BLaER1 treated with 17β-estradiol and CSF1 and Interleukin-3, amounts not matched to agents 10 nM and 100 nM (cell line): ENCODE measurements at regions not wholly inside any gene's neighbourhood (a gene's known extent, or its start where the extent isn't known, plus 50 kb on each side); places are given as distances from the start of the nearest gene placed in this dataset.
A peak's percentile ranks its signal among the peaks of the same experiment; 100 is the strongest.

Source experiments
- H3K27ac ChIP-seq, 11 experiments: shearing (Covaris generic); formaldehyde crosslinking; 2 replicates each; pipeline ENCODE4 v1.8.1; 2022
- H3K27me3 ChIP-seq, 11 experiments: shearing (Covaris generic); formaldehyde crosslinking; 2 replicates each; pipeline ENCODE4 v1.8.1; 2022
- H3K36me3 ChIP-seq, 11 experiments: shearing (Covaris generic); formaldehyde crosslinking; 2 replicates each; pipeline ENCODE4 v1.8.1; 2022
- H3K4me1 ChIP-seq, 10 experiments: shearing (Covaris generic); formaldehyde crosslinking; 2 replicates each; pipeline ENCODE4 v1.8.1; 2022
- H3K4me2 ChIP-seq, 11 experiments: shearing (Covaris generic); formaldehyde crosslinking; 2 replicates each; pipeline ENCODE4 v1.8.1; 2022
- H3K4me3 ChIP-seq, 10 experiments: shearing (Covaris generic); formaldehyde crosslinking; 2 replicates each; pipeline ENCODE4 v1.8.1; 2022
- H3K9ac ChIP-seq, 11 experiments: shearing (Covaris generic); formaldehyde crosslinking; 2 replicates each; pipeline ENCODE4 v1.8.1; 2022
- H3K9me3 ChIP-seq, 11 experiments: shearing (Covaris generic); formaldehyde crosslinking; replicated peaks in 1 of 11; 2 replicates each; pipeline ENCODE4 v1.8.1; 2022
- H4K20me1 ChIP-seq, 11 experiments: shearing (Covaris generic); formaldehyde crosslinking; 2 replicates each; pipeline ENCODE4 v1.8.1; 2022
- Cebpa-rat ChIP-seq, 11 experiments: shearing (Covaris generic); IDR thresholded peaks; 2 replicates each; pipeline ENCODE4 v1.8.1; 2022

GRCh38 chr6:23855497-23856116 is 270.4 kb upstream of the NRSN1 start:
- Histone ChIP-seq H3K27me3 (no peaks in the 10 kb centered on the region), H3K36me3 (no peaks in the 10 kb centered on the region), H3K4me1 (no peaks in the 10 kb centered on the region), H3K9me3 (peaks cover 0 to 13% (median 0%) of the 10 kb centered on the region in 11 experiments; a peak in 3 of 22 replicates), H4K20me1 (no peaks in the 10 kb centered on the region), H3K4me3 (no peak overlapping the region), H3K4me2 (no peak overlapping the region), H3K27ac (no peak overlapping the region), H3K9ac (no peak overlapping the region)
- no peak for TF ChIP-seq Cebpa-rat (IDR thresholded peaks at IDR 0.05)

GRCh38 chr6:23870496-23870895 is 255.5 kb upstream of the NRSN1 start:
- Histone ChIP-seq H3K4me1 (no peaks in the 10 kb centered on the region), H3K9ac (no peak overlapping the region), H3K27me3 (no peaks in the 10 kb centered on the region), H4K20me1 (no peaks in the 10 kb centered on the region), H3K4me2 (no peak overlapping the region), H3K36me3 (no peaks in the 10 kb centered on the region), H3K9me3 (no peaks in the 10 kb centered on the region), H3K27ac (no peak overlapping the region), H3K4me3 (no peak overlapping the region)
- no peak for TF ChIP-seq Cebpa-rat (IDR thresholded peaks at IDR 0.05)

GRCh38 chr6:23873161-23873560 is 252.9 kb upstream of the NRSN1 start:
- H3K4me2 ChIP-seq: no peak overlapping the region
- no peaks in the 10 kb centered on the region for H3K9me3 ChIP-seq
- H3K4me1 ChIP-seq: no peaks in the 10 kb centered on the region

GRCh38 chr6:23875006-23875405 is 251.0 kb upstream of the NRSN1 start:
- H3K9ac ChIP-seq: no peak overlapping the region
- no peak overlapping the region for H3K27ac ChIP-seq
- no peaks in the 10 kb centered on the region for H3K9me3 ChIP-seq
- no peak for TF ChIP-seq Cebpa-rat (IDR thresholded peaks at IDR 0.05)
- H3K4me2 ChIP-seq: no peak overlapping the region
- H3K4me1 ChIP-seq: peaks cover 0 to 5% (median 0%) of the 10 kb centered on the region in 10 experiments; a peak in 3 of 20 replicates
- no peaks in the 10 kb centered on the region for H4K20me1 ChIP-seq
- no peaks in the 10 kb centered on the region for H3K36me3 ChIP-seq
- H3K27me3 ChIP-seq: no peaks in the 10 kb centered on the region
- no peak overlapping the region for H3K4me3 ChIP-seq

More at GRCh38 chr6:23873161-23873560, 252.9 kb upstream of the NRSN1 start:
- H3K36me3 ChIP-seq: no peaks in the 10 kb centered on the region
- no peaks in the 10 kb centered on the region for H3K27me3 ChIP-seq
- H4K20me1 ChIP-seq: no peaks in the 10 kb centered on the region
- no peak for TF ChIP-seq Cebpa-rat (IDR thresholded peaks at IDR 0.05)
- no peak overlapping the region for H3K4me3 ChIP-seq
- H3K9ac ChIP-seq: no peak overlapping the region
- no peak overlapping the region for H3K27ac ChIP-seq

GRCh38 chr6:23879816-23880215 is 246.2 kb upstream of the NRSN1 start:
- H3K27me3 ChIP-seq: no peaks in the 10 kb centered on the region
- H3K27ac ChIP-seq: no peak overlapping the region
- no peak overlapping the region for H3K4me3 ChIP-seq
- H4K20me1 ChIP-seq: no peaks in the 10 kb centered on the region
- no peaks in the 10 kb centered on the region for H3K9me3 ChIP-seq
- H3K36me3 ChIP-seq: no peaks in the 10 kb centered on the region
- no peak for TF ChIP-seq Cebpa-rat (IDR thresholded peaks at IDR 0.05)
- peak overlapping the region in 3 of 11 experiments; percentile 5 to 12 (median 8); a peak in 2 of 22 replicates for H3K4me2 ChIP-seq
- H3K4me1 ChIP-seq: peaks cover 0 to 7% (median 0%) of the 10 kb centered on the region in 10 experiments; a peak in 3 of 20 replicates
- H3K9ac ChIP-seq: no peak overlapping the region

- TF ChIP-seq Cebpa-rat (IDR thresholded peaks at IDR 0.05): no peak
- Histone ChIP-seq H3K9ac (no peak overlapping the region), H3K9me3 (no peaks in the 10 kb centered on the region), H4K20me1 (no peaks in the 10 kb centered on the region), H3K27ac (no peak overlapping the region), H3K4me2 (no peak overlapping the region), H3K27me3 (no peaks in the 10 kb centered on the region), H3K4me3 (no peak overlapping the region), H3K36me3 (no peaks in the 10 kb centered on the region), H3K4me1 (no peaks in the 10 kb centered on the region)
Measured at GRCh38 chr6:23890543-23891227, 235.3 kb upstream of the NRSN1 start.

GRCh38 chr6:23905133-23905815 is 220.7 kb upstream of the NRSN1 start:
- H3K27me3 ChIP-seq: no peaks in the 10 kb centered on the region
- no peak for TF ChIP-seq Cebpa-rat (IDR thresholded peaks at IDR 0.05)
- no peaks in the 10 kb centered on the region for H3K4me1 ChIP-seq
- no peaks in the 10 kb centered on the region for H3K36me3 ChIP-seq
- H3K4me3 ChIP-seq: no peak overlapping the region
- no peak overlapping the region for H3K9ac ChIP-seq
- H4K20me1 ChIP-seq: no peaks in the 10 kb centered on the region
- no peaks in the 10 kb centered on the region for H3K9me3 ChIP-seq
- H3K27ac ChIP-seq: no peak overlapping the region
- no peak overlapping the region for H3K4me2 ChIP-seq

- H3K9me3 ChIP-seq: no peaks in the 10 kb centered on the region
- H3K4me1 ChIP-seq: no peaks in the 10 kb centered on the region
- H3K9ac ChIP-seq: no peak overlapping the region
- no peaks in the 10 kb centered on the region for H4K20me1 ChIP-seq
- no peak overlapping the region for H3K4me3 ChIP-seq
- H3K4me2 ChIP-seq: no peak overlapping the region
- no peaks in the 10 kb centered on the region for H3K27me3 ChIP-seq
- no peaks in the 10 kb centered on the region for H3K36me3 ChIP-seq
- no peak for TF ChIP-seq Cebpa-rat (IDR thresholded peaks at IDR 0.05)
- no peak overlapping the region for H3K27ac ChIP-seq
Measured at GRCh38 chr6:23910420-23910819, 215.6 kb upstream of the NRSN1 start.

- Histone ChIP-seq H4K20me1 (no peaks in the 10 kb centered on the region), H3K4me3 (no peak overlapping the region), H3K4me2 (no peak overlapping the region), H3K27ac (no peak overlapping the region), H3K9ac (no peak overlapping the region), H3K9me3 (no peaks in the 10 kb centered on the region), H3K4me1 (no peaks in the 10 kb centered on the region), H3K36me3 (no peaks in the 10 kb centered on the region), H3K27me3 (no peaks in the 10 kb centered on the region)
- TF ChIP-seq Cebpa-rat (IDR thresholded peaks at IDR 0.05): no peak
Measured at GRCh38 chr6:23927935-23928334, 198.1 kb upstream of the NRSN1 start.
